ENCODE measurements at regions not wholly inside any gene's neighbourhood (a gene's known extent, or its start where the extent isn't known, plus 50 kb on each side); places are given as distances from the start of the nearest gene placed in this dataset.

DNA sequence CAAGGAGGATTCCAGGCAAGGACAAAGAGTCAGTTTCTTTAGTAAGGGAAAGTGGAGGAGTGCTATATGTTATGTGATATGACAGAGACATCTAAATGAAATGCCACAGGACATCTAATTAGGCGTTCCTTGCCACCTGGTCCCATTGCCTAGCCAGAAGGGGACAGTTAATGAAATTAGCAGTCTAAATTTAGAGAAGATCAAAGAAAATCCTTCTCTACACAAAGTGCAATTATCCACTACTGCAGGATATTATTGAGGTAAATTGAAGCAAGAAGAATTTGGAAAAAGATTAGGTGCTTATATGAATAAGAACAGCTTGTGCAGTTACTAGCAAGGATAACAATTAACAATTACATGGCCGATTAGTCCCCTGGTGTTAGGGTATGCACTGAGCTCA is 495.3 kb upstream of the NMUR2 start:
- DNase-seq (ENCODE audit: low read depth in 1 of 2, low spot score in 1 of 2) = no peak
- no peak for ATAC-seq
- H3K4me3 ChIP-seq = no peak overlapping the region
- TF ChIP-seq, protein P1, sequence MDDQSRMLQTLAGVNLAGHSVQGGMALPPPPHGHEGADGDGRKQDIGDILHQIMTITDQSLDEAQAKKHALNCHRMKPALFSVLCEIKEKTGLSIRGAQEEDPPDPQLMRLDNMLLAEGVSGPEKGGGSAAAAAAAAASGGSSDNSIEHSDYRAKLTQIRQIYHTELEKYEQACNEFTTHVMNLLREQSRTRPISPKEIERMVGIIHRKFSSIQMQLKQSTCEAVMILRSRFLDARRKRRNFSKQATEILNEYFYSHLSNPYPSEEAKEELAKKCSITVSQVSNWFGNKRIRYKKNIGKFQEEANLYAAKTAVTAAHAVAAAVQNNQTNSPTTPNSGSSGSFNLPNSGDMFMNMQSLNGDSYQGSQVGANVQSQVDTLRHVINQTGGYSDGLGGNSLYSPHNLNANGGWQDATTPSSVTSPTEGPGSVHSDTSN (IDR thresholded peaks at IDR 0.05) = no peak
- TF ChIP-seq PHF8 (IDR thresholded peaks at IDR 0.05; ENCODE audit: borderline replicate concordance, low read depth) (no peak), ZSCAN20 (CRISPR knock-in tag; IDR thresholded peaks at IDR 0.05) (no peak), ZFP36 (IDR thresholded peaks at IDR 0.05; ENCODE audit: borderline replicate concordance, partially characterized antibody) (no peak), FOSB (CRISPR knock-in tag; IDR thresholded peaks at IDR 0.05) (no peak), NR3C1 (IDR thresholded peaks at IDR 0.05) (no peak), CEBPB (IDR thresholded peaks at IDR 0.05) (no peak), HOXB5 (CRISPR knock-in tag; IDR thresholded peaks at IDR 0.05) (no peak), CBX2 (IDR thresholded peaks at IDR 0.05; ENCODE audit: borderline replicate concordance, low read depth) (no peak), BHLHE40 (IDR thresholded peaks at IDR 0.05; ENCODE audit: low read depth, low read length) (no peak)
- TF ChIP-seq, protein P2, sequence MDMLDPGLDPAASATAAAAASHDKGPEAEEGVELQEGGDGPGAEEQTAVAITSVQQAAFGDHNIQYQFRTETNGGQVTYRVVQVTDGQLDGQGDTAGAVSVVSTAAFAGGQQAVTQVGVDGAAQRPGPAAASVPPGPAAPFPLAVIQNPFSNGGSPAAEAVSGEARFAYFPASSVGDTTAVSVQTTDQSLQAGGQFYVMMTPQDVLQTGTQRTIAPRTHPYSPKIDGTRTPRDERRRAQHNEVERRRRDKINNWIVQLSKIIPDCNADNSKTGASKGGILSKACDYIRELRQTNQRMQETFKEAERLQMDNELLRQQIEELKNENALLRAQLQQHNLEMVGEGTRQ (IDR thresholded peaks at IDR 0.05) = no peak
- TF ChIP-seq, protein P3, sequence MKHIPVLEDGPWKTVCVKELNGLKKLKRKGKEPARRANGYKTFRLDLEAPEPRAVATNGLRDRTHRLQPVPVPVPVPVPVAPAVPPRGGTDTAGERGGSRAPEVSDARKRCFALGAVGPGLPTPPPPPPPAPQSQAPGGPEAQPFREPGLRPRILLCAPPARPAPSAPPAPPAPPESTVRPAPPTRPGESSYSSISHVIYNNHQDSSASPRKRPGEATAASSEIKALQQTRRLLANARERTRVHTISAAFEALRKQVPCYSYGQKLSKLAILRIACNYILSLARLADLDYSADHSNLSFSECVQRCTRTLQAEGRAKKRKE (CRISPR knock-in tag; IDR thresholded peaks at IDR 0.05; ENCODE audit: low read depth) = no peak
- TF ChIP-seq, protein P4, sequence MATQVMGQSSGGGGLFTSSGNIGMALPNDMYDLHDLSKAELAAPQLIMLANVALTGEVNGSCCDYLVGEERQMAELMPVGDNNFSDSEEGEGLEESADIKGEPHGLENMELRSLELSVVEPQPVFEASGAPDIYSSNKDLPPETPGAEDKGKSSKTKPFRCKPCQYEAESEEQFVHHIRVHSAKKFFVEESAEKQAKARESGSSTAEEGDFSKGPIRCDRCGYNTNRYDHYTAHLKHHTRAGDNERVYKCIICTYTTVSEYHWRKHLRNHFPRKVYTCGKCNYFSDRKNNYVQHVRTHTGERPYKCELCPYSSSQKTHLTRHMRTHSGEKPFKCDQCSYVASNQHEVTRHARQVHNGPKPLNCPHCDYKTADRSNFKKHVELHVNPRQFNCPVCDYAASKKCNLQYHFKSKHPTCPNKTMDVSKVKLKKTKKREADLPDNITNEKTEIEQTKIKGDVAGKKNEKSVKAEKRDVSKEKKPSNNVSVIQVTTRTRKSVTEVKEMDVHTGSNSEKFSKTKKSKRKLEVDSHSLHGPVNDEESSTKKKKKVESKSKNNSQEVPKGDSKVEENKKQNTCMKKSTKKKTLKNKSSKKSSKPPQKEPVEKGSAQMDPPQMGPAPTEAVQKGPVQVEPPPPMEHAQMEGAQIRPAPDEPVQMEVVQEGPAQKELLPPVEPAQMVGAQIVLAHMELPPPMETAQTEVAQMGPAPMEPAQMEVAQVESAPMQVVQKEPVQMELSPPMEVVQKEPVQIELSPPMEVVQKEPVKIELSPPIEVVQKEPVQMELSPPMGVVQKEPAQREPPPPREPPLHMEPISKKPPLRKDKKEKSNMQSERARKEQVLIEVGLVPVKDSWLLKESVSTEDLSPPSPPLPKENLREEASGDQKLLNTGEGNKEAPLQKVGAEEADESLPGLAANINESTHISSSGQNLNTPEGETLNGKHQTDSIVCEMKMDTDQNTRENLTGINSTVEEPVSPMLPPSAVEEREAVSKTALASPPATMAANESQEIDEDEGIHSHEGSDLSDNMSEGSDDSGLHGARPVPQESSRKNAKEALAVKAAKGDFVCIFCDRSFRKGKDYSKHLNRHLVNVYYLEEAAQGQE (IDR thresholded peaks at IDR 0.05) = no peak
- H3K4me1 ChIP-seq = no peaks in the 10 kb centered on the region
- H3K4me2 ChIP-seq = no peak overlapping the region
- no peak for FAIRE-seq
- H3K9me3 ChIP-seq = no peaks in the 10 kb centered on the region
- ChIA-PET CTCF (no interaction called here), POLR2A (no interaction called here)
- H3K27ac ChIP-seq = no peak overlapping the region
- WGBS (ENCODE audit: missing lambda C conversion rate) = 0% methylated on average over 2 of the region's 2 CpGs

DNA sequence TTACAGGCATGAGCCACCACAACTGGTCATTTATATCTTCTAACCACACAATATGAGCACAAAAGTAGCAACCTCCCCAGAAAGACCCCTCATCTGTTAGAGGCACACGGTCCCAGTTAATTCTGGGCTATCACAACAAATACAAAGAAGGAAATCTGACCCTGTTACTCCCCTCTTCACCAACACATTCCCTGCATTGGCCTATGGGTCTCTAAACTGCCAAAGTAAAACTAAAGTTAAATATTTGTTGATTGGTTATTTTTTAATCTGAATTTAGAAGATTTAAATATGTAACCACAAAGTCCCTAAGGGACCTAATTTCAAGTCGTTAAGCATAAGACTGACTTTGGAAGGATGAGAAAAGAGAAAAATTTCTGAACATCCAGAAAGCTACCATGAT is 496.7 kb upstream of the NMUR2 start:
- POLR2A ChIA-PET = no interaction called here
- CTCF ChIA-PET = no interaction called here

More for the DNA sequence above, 496.7 kb upstream of the NMUR2 start:
- Histone ChIP-seq H3K4me3 (no peak overlapping the region), H3K9me3 (no peaks in the 10 kb centered on the region), H3K4me2 (no peak overlapping the region), H3K27ac (no peak overlapping the region), H3K4me1 (no peaks in the 10 kb centered on the region)
- TF ChIP-seq HOXB13 (CRISPR knock-in tag; IDR thresholded peaks at IDR 0.05; ENCODE audit: low read depth) (no peak), HOXA7 (CRISPR knock-in tag; IDR thresholded peaks at IDR 0.05) (no peak), CBX2 (IDR thresholded peaks at IDR 0.05; ENCODE audit: borderline replicate concordance, low read depth) (no peak), RCOR1 (IDR thresholded peaks at IDR 0.05; ENCODE audit: low read depth, low read length) (no peak), ESRRA (IDR thresholded peaks at IDR 0.05; ENCODE audit: borderline replicate concordance, low read length) (no peak), ZC3H11A (IDR thresholded peaks at IDR 0.05) (no peak), CBX8 (IDR thresholded peaks at IDR 0.05) (no peak), TP53 (CRISPR knock-in tag; IDR thresholded peaks at IDR 0.05) (no peak), NFE2L2 (conservative IDR thresholded peaks at IDR 0.05; ENCODE audit: low read length) (no peak), SMC3 (IDR thresholded peaks at IDR 0.05) (no peak), FOSB (CRISPR knock-in tag; IDR thresholded peaks at IDR 0.05) (no peak)
- TF ChIP-seq, protein P5, sequence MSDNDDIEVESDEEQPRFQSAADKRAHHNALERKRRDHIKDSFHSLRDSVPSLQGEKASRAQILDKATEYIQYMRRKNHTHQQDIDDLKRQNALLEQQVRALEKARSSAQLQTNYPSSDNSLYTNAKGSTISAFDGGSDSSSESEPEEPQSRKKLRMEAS (IDR thresholded peaks at IDR 0.05) = no peak
- TF ChIP-seq, protein P1 (IDR thresholded peaks at IDR 0.05) = no peak
- TF ChIP-seq, protein P3 (CRISPR knock-in tag; IDR thresholded peaks at IDR 0.05; ENCODE audit: low read depth) = no peak
- ATAC-seq = no peak
- WGBS (ENCODE audit: missing lambda C conversion rate) = 0% methylated on average over 2 of the region's 2 CpGs
- FAIRE-seq = no peak
- DNase-seq (ENCODE audit: low read depth in 1 of 2, low spot score in 1 of 2) = no peak
